ENCODE measurements at regions not wholly inside any gene's neighbourhood (a gene's known extent, or its start where the extent isn't known, plus 50 kb on each side); places are given as distances from the start of the nearest gene placed in this dataset.

DNA sequence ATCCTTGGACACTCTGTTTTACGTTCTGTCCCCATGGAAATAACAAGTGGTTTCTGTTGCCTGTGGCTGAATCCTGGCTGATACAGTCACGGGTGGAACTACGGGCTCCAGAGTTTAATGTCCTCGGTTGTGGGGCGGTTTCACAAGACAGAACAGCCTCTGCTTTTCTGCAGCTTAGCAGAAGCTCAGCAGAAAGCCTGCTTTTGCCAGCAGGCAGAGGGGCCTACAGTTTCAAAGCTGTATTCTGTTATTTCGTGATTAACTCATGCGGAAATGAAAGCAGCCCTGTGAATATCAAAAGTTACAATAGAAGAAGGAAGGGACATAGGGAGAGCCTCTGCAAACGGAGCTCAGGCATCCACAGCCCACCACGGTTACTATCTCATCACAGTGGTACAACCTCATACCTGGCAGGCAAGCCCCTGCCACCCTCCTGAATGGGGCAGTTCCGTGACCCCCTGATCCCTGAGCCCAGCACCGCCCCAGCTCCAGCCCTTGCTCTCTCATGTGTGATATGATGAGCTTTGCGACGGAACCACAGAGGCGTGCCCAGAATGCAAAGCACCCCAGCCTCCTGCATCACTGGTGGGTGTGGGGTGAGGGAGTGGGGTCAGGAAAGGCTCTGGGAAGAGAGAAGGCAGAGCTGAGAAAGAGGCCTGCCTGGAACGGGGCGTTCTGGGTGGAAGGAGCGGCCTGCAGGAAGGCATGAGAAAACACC, 360.6 kb downstream of the BRD1 start:
- TF ChIP-seq EZH2phosphoT487 (IDR thresholded peaks at IDR 0.05; ENCODE audit: borderline replicate concordance, low read length) (no peak), EZH2 (IDR thresholded peaks at IDR 0.05; ENCODE audit: low read length, unreplicated experiment) (no peak)
- TF ChIP-seq, protein P1, sequence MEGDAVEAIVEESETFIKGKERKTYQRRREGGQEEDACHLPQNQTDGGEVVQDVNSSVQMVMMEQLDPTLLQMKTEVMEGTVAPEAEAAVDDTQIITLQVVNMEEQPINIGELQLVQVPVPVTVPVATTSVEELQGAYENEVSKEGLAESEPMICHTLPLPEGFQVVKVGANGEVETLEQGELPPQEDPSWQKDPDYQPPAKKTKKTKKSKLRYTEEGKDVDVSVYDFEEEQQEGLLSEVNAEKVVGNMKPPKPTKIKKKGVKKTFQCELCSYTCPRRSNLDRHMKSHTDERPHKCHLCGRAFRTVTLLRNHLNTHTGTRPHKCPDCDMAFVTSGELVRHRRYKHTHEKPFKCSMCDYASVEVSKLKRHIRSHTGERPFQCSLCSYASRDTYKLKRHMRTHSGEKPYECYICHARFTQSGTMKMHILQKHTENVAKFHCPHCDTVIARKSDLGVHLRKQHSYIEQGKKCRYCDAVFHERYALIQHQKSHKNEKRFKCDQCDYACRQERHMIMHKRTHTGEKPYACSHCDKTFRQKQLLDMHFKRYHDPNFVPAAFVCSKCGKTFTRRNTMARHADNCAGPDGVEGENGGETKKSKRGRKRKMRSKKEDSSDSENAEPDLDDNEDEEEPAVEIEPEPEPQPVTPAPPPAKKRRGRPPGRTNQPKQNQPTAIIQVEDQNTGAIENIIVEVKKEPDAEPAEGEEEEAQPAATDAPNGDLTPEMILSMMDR (conservative IDR thresholded peaks at IDR 0.05; ENCODE audit: low read depth, low read length): no peak

Measured in PC-3 (cell line).